H1 (cell line): ENCODE measurements at regions not wholly inside any gene's neighbourhood (a gene's known extent, or its start where the extent isn't known, plus 50 kb on each side); places are given as distances from the start of the nearest gene placed in this dataset.
A peak's percentile ranks its signal among the peaks of the same experiment; 100 is the strongest.

ENCODE experiments used
- CTCF ChIA-PET: fragments of 300-600 bp; sonication (Branson Sonifier 250); formaldehyde crosslinking; loops from one replicate; lab custom pipeline; 2021; ENCODE audit not compliant: partially characterized antibody; lab: Charles Lee
- POLR2A ChIA-PET: fragments of 300-600 bp; sonication (Branson Sonifier 250); formaldehyde crosslinking; loops from one replicate; lab custom pipeline; 2021; ENCODE audit warnings: inconsistent platforms; ENCODE audit not compliant: partially characterized antibody; lab: Charles Lee
- DNase-seq, 2 experiments: peaks; one replicate each; pipeline versions ENCODE4 v3.0.0 to v3.0.0-alpha.2; 2010 to 2022; ENCODE audit warnings: low spot score in 2 of 2, low read depth in 1 of 2, mixed read lengths in 1 of 2
- FAIRE-seq: peaks from 2 replicates; lab custom pipeline; 2011; peaks lifted over from hg19 to GRCh38; lab: Jason Lieb, UNC
- H2AFZ ChIP-seq: 2 replicates; pipeline ENCODE4 v1.8.1; 2012; ENCODE audit warnings: low read length, inconsistent platforms
- H2AK5ac ChIP-seq: 2 replicates; pipeline ENCODE4 v1.6.1; 2013; ENCODE audit warnings: low read depth, low read length
- H2BK120ac ChIP-seq: replicated peaks from 2 replicates; pipeline ENCODE3; 2013; ENCODE audit warnings: low read depth, low read length, inconsistent platforms
- H2BK12ac ChIP-seq: 2 replicates; pipeline ENCODE4 v1.6.1; 2013; ENCODE audit warnings: low read depth, low read length
- H2BK15ac ChIP-seq: 2 replicates; pipeline ENCODE4 v1.6.1; 2013; ENCODE audit warnings: low read length
- H2BK20ac ChIP-seq: 2 replicates; pipeline ENCODE4 v1.6.1; 2013; ENCODE audit warnings: low read length
- H2BK5ac ChIP-seq: 2 replicates; pipeline ENCODE4 v1.6.1; 2013; ENCODE audit warnings: low read depth, low read length
- H3K14ac ChIP-seq: 2 replicates; pipeline ENCODE4 v1.6.1; 2013; ENCODE audit warnings: inconsistent platforms; ENCODE audit not compliant: insufficient read length
- H3K18ac ChIP-seq: 2 replicates; pipeline ENCODE4 v1.6.1; 2013; ENCODE audit warnings: low read length; ENCODE audit errors: extremely low read depth
- H3K23ac ChIP-seq: 2 replicates; pipeline ENCODE4 v1.6.1; 2013; ENCODE audit warnings: inconsistent platforms; ENCODE audit not compliant: insufficient read length
- H3K23me2 ChIP-seq: 2 replicates; pipeline ENCODE4 v1.6.1; 2013; ENCODE audit warnings: low read depth, low read length
- H3K27ac ChIP-seq: 2 replicates; pipeline ENCODE4 v1.6.1; 2011; ENCODE audit warnings: low read depth, low read length, inconsistent platforms
- H3K27me3 ChIP-seq, 4 experiments: replicated peaks in 1 of 4; 1 replicate in 1 of 4; 2 replicates in 3 of 4; pipeline versions ENCODE4 v1.6.1 to v1.8.1; 2011 to 2013; ENCODE audit warnings: low read length in 3 of 4, mild to moderate bottlenecking in 3 of 4, inconsistent platforms in 2 of 4, mixed read lengths in 2 of 4, moderate library complexity in 1 of 4; ENCODE audit not compliant: control insufficient read depth in 3 of 4, insufficient read depth in 3 of 4; ENCODE audit errors: extremely low read depth in 1 of 4
- H3K36me3 ChIP-seq, 4 experiments: 2 replicates each; pipeline versions ENCODE4 v1.6.1 to v1.8.1; 2011 to 2013; ENCODE audit warnings: mild to moderate bottlenecking in 4 of 4, low read length in 3 of 4, moderate library complexity in 2 of 4, control low read depth in 1 of 4, inconsistent platforms in 1 of 4; ENCODE audit not compliant: insufficient read depth in 4 of 4, control insufficient read depth in 2 of 4
- H3K4ac ChIP-seq: replicated peaks from 2 replicates; pipeline ENCODE3; 2013; ENCODE audit warnings: low read length, low read depth, mixed read lengths, inconsistent platforms; ENCODE audit not compliant: insufficient read length
- H3K4me1 ChIP-seq, 4 experiments: replicated peaks in 1 of 4; 1 replicate in 1 of 4; 2 replicates in 3 of 4; pipeline versions ENCODE4 v1.6.1 to v1.8.1; 2011 to 2013; ENCODE audit warnings: low read length in 3 of 4, inconsistent platforms in 2 of 4, mixed read lengths in 1 of 4; ENCODE audit not compliant: insufficient read depth in 4 of 4, control insufficient read depth in 3 of 4
- H3K4me2 ChIP-seq, 2 experiments: 2 replicates each; pipeline versions ENCODE4 v1.6.1 to v1.8.1; 2011 to 2013; ENCODE audit warnings: low read depth in 2 of 2, low read length in 2 of 2, control low read depth in 1 of 2, inconsistent platforms in 1 of 2, mild to moderate bottlenecking in 1 of 2; ENCODE audit not compliant: insufficient read depth in 1 of 2
- H3K4me3 ChIP-seq, 4 experiments: fragments of 200-600, 300-600 bp in 1 of 4; sonication (generic), shearing (Covaris generic), sonication (Bioruptor Twin) in 1 of 4; 2 replicates each; pipeline versions ENCODE4 v1.5.1 to v1.8.1; 2011 to 2016; ENCODE audit warnings: low read length in 4 of 4, low read depth in 3 of 4, control low read depth in 2 of 4, inconsistent platforms in 2 of 4, mild to moderate bottlenecking in 2 of 4, mixed read lengths in 1 of 4, moderate library complexity in 1 of 4; ENCODE audit not compliant: insufficient read depth in 2 of 4; ENCODE audit errors: extremely low read depth in 1 of 4
- H3K56ac ChIP-seq: replicated peaks from 2 replicates; pipeline ENCODE3; 2013; ENCODE audit warnings: low read depth, mild to moderate bottlenecking, mixed read lengths, low read length, inconsistent platforms; ENCODE audit not compliant: insufficient read length
- H3K79me1 ChIP-seq: 2 replicates; pipeline ENCODE4 v1.6.1; 2013; ENCODE audit warnings: low read depth, low read length, control low read depth
- H3K79me2 ChIP-seq, 2 experiments: 2 replicates each; pipeline versions ENCODE4 v1.6.1 to v1.8.1; 2012 to 2013; ENCODE audit warnings: low read length in 2 of 2, mild to moderate bottlenecking in 2 of 2, inconsistent platforms in 1 of 2; ENCODE audit not compliant: insufficient read depth in 2 of 2, control insufficient read depth in 1 of 2
- H3K9ac ChIP-seq, 4 experiments: replicated peaks in 1 of 4; 1 replicate in 1 of 4; 2 replicates in 3 of 4; pipeline versions ENCODE4 v1.6.1 to v1.8.1; 2011 to 2013; ENCODE audit warnings: low read depth in 3 of 4, low read length in 3 of 4, control low read depth in 2 of 4, mild to moderate bottlenecking in 2 of 4, moderate library complexity in 2 of 4, inconsistent platforms in 1 of 4; ENCODE audit errors: extremely low read depth in 1 of 4
- H3K9me3 ChIP-seq, 2 experiments: 2 replicates each; pipeline versions ENCODE4 v1.6.1 to v1.8.1; 2012 to 2013; ENCODE audit warnings: mild to moderate bottlenecking in 2 of 2, moderate library complexity in 2 of 2, control low read depth in 1 of 2, inconsistent platforms in 1 of 2, low read depth in 1 of 2, low read length in 1 of 2, mixed read lengths in 1 of 2; ENCODE audit not compliant: insufficient read depth in 2 of 2
- H4K20me1 ChIP-seq, 2 experiments: replicated peaks in 1 of 2; 2 replicates each; pipeline versions ENCODE3 to v1.8.1; 2011 to 2013; ENCODE audit warnings: inconsistent platforms in 2 of 2, low read length in 2 of 2, mild to moderate bottlenecking in 1 of 2; ENCODE audit not compliant: insufficient read depth in 2 of 2, control insufficient read depth in 1 of 2
- H4K5ac ChIP-seq: 2 replicates; pipeline ENCODE4 v1.6.1; 2013; ENCODE audit warnings: low read length, low read depth, mixed read lengths, inconsistent platforms; ENCODE audit not compliant: insufficient read length
- H4K8ac ChIP-seq: 2 replicates; pipeline ENCODE4 v1.8.0; 2013; ENCODE audit warnings: mild to moderate bottlenecking, moderate library complexity, low read length, inconsistent platforms; ENCODE audit not compliant: insufficient read depth; ENCODE audit errors: extremely low read depth
- H4K91ac ChIP-seq: replicated peaks from 2 replicates; pipeline ENCODE3; 2013; ENCODE audit warnings: low read length, mixed read lengths, inconsistent platforms; ENCODE audit not compliant: insufficient read length
- BRCA1 ChIP-seq: IDR thresholded peaks from 2 replicates; pipeline ENCODE4 v1.6.1; 2012; ENCODE audit warnings: low read depth, low read length, improper control_type of control experiment
- FOSL1 ChIP-seq: IDR thresholded peaks from 2 replicates; pipeline ENCODE4 v1.6.1; 2011; ENCODE audit warnings: mild to moderate bottlenecking, low read depth, low read length, moderate library complexity; ENCODE audit not compliant: insufficient read depth
- HDAC6 ChIP-seq: IDR thresholded peaks from one replicate; pipeline ENCODE4 v1.7.1; 2012; ENCODE audit warnings: low read depth, mild to moderate bottlenecking, inconsistent platforms, low read length, moderate library complexity
- JUN ChIP-seq: IDR thresholded peaks from 2 replicates; pipeline ENCODE4 v1.6.1; 2011; ENCODE audit warnings: low read depth, mild to moderate bottlenecking, improper control_type of control experiment, low read length
- RAD21 ChIP-seq, 2 experiments: IDR thresholded peaks in 1 of 2; conservative IDR thresholded peaks in 1 of 2; 2 replicates each; pipeline ENCODE4 v1.6.1; 2011; ENCODE audit warnings: low read depth in 2 of 2, low read length in 2 of 2, improper control_type of control experiment in 1 of 2, inconsistent platforms in 1 of 2, mild to moderate bottlenecking in 1 of 2, moderate library complexity in 1 of 2
- TEAD4 ChIP-seq: IDR thresholded peaks from 2 replicates; pipeline ENCODE4 v1.6.1; 2012; ENCODE audit warnings: low read depth, low read length, inconsistent platforms, mixed read lengths
- WGBS, 2 experiments: shearing (Covaris generic) in 1 of 2; methylation state at CpG; one replicate each; pipeline versions ENCODE4 v1.1.6 to v1.1.7; 2013 to 2015; ENCODE audit warnings: low lambda C conversion rate in 2 of 2, mixed read lengths in 2 of 2, inconsistent platforms in 1 of 2, low coverage in 1 of 2, missing lambda C conversion rate in 1 of 2; ENCODE audit not compliant: insufficient replicate concordance in 2 of 2, insufficient coverage in 1 of 2, insufficient read length in 1 of 2; ENCODE audit errors: extremely low coverage in 1 of 2, missing lambda C conversion rate in 1 of 2; 5-methylcytosine and 5-hydroxymethylcytosine counted together
- TF ChIP-seq, protein P1 (sequence below), 3 experiments: IDR thresholded peaks; 1 replicate in 2 of 3; 2 replicates in 1 of 3; pipeline versions ENCODE4 v1.5.1 to v1.6.1; 2011; ENCODE audit warnings: low read length in 3 of 3, mild to moderate bottlenecking in 3 of 3, inconsistent platforms in 2 of 3, low read depth in 1 of 3, moderate library complexity in 1 of 3; ENCODE audit not compliant: insufficient read depth in 1 of 3; ENCODE audit errors: control extremely low read depth in 1 of 3

GRCh38 chr6:4677011-4677750 is 99.0 kb upstream of the CDYL start:
- peak overlapping the region; percentile 2; the same call in 1 of the 2 replicates for H2BK5ac ChIP-seq
- no peaks in the 10 kb centered on the region for H3K79me2 ChIP-seq
- no peak overlapping the region for H2AK5ac ChIP-seq
- no peaks in the 10 kb centered on the region for H3K79me1 ChIP-seq
- no peak overlapping the region for H4K8ac ChIP-seq
- H3K9me3 ChIP-seq: no peaks in the 10 kb centered on the region
- no peaks in the 10 kb centered on the region; a peak in 1 of 7 replicates for H3K27me3 ChIP-seq
- H3K4me2 ChIP-seq: no peak overlapping the region
- H3K36me3 ChIP-seq: no peaks in the 10 kb centered on the region
- no peak overlapping the region for H3K14ac ChIP-seq
- no peak overlapping the region for H2BK12ac ChIP-seq
- H2AFZ ChIP-seq: no peak overlapping the region
- 81% methylated on average over 11 of the region's 11 CpGs; no CpG with 5 or more reads in 1 of the 2 experiments for WGBS, 2 experiments
- peak in 1 of 2 experiments; percentile 43 for DNase-seq
- no peak overlapping the region for H2BK120ac ChIP-seq
- FAIRE-seq: no peak
- H2BK15ac ChIP-seq: no peak overlapping the region
- no peak overlapping the region for H4K5ac ChIP-seq
- H3K23ac ChIP-seq: no peak overlapping the region
- ChIA-PET CTCF (interaction anchor here (0.7 to 0.8 kb wide), 2 partner anchors 9 to 362 kb away, joined by 3 read pairs; no protein-coding TSS in a partner anchor), POLR2A (interaction anchor here (1.5 kb wide), 1 partner anchor 14 kb away, joined by 3 read pairs; no protein-coding TSS in a partner anchor)
- no peak overlapping the region for H3K4ac ChIP-seq
- H3K4me1 ChIP-seq: peaks cover 0 to 6% (median 3%) of the 10 kb centered on the region in 4 experiments; a peak in 3 of 7 replicates
- H2BK20ac ChIP-seq: no peak overlapping the region
- H3K18ac ChIP-seq: no peak overlapping the region
- TF ChIP-seq TEAD4 (no peak), HDAC6 (no peak), FOSL1 (no peak), RAD21 (IDR thresholded peaks at IDR 0.05 in 1 of 2, conservative IDR thresholded peaks at IDR 0.05 in 1 of 2; ENCODE audit: low read depth in 2 of 2, low read length in 2 of 2) (no peak), JUN (no peak), BRCA1 (no peak)
- TF ChIP-seq, protein P1, sequence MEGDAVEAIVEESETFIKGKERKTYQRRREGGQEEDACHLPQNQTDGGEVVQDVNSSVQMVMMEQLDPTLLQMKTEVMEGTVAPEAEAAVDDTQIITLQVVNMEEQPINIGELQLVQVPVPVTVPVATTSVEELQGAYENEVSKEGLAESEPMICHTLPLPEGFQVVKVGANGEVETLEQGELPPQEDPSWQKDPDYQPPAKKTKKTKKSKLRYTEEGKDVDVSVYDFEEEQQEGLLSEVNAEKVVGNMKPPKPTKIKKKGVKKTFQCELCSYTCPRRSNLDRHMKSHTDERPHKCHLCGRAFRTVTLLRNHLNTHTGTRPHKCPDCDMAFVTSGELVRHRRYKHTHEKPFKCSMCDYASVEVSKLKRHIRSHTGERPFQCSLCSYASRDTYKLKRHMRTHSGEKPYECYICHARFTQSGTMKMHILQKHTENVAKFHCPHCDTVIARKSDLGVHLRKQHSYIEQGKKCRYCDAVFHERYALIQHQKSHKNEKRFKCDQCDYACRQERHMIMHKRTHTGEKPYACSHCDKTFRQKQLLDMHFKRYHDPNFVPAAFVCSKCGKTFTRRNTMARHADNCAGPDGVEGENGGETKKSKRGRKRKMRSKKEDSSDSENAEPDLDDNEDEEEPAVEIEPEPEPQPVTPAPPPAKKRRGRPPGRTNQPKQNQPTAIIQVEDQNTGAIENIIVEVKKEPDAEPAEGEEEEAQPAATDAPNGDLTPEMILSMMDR (IDR thresholded peaks at IDR 0.05; ENCODE audit: control extremely low read depth in 1 of 3, insufficient read depth in 1 of 3, low read depth in 1 of 3, low read length in 3 of 3): no peak
- no peak overlapping the region for H3K56ac ChIP-seq
- no peak overlapping the region for H3K9ac ChIP-seq
- no peak overlapping the region for H3K4me3 ChIP-seq
- no peaks in the 10 kb centered on the region for H3K23me2 ChIP-seq
- H4K91ac ChIP-seq: no peak overlapping the region
- no peaks in the 10 kb centered on the region for H4K20me1 ChIP-seq
- H3K27ac ChIP-seq: no peak overlapping the region
